AG10803 (cell line): ENCODE measurements at regions not wholly inside any gene's neighbourhood (a gene's known extent, or its start where the extent isn't known, plus 50 kb on each side); places are given as distances from the start of the nearest gene placed in this dataset.
A peak's percentile ranks its signal among the peaks of the same experiment; 100 is the strongest.
"Not testable (repeated sequence)": the region's sequence is repeated elsewhere in the genome, so short reads cannot be mapped to it uniquely, and the experiment has no call there.

Experiments
- DNase-seq: peaks from one replicate; pipeline ENCODE4 v3.0.0; 2010; ENCODE audit warnings: low read depth
- H3K4me3 ChIP-seq: 2 replicates; pipeline ENCODE4 v1.5.1; 2011; ENCODE audit warnings: mild to moderate bottlenecking, low read length, control low read depth
- CTCF ChIP-seq: conservative IDR thresholded peaks from 2 replicates; pipeline ENCODE4 v1.5.1; 2011; ENCODE audit warnings: mild to moderate bottlenecking, low read length, control low read depth, inconsistent platforms

DNA sequence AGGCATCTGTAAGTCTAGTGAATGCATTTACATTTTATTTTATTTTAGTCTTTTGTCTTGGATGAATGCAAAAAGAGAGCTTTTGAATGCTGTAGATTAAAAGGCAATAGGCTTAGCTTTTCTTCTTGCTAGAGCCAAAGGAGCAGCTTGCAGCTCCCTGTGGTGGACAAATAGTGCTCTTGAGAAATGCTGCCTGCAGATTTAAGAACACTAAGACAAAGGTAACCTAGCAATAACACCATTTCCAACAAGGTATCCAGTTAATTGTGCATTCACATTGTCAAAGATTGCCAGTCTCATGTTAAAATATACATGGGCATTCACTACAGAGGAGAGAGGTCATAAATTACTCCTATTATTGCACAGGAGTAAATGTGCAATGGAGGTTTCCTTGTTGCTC lies 859.2 kb upstream of the PRKX start:
- H3K4me3 ChIP-seq: no peak overlapping the region
- no peak for TF ChIP-seq CTCF
- no peak for DNase-seq

GRCh38 chrX:4570151-4570550 lies 856.7 kb upstream of the PRKX start:
- TF ChIP-seq CTCF: no peak
- no peak for DNase-seq
- H3K4me3 ChIP-seq: no peak overlapping the region

DNA sequence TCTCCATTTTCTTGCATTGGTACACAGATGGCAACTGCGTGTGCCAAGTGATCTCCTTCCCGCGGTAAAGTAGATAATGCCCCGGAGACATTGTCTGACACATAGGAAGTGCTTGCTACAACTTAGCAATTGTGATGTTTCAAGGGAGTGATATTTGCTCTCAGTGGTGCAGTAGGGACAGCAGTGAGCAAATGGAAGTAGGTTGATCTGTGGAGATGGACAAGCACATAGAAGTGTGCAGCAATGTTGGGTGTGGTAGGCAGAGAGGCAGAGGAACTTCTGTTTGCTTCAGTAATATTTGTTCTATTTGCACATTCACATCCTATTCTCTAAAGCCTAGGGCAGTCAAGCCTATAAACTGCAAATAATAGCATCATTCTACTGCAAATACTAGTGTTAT lies 846.7 kb upstream of the PRKX start:
- no peak for DNase-seq

GRCh38 chrX:4550018-4550417 lies 836.6 kb upstream of the PRKX start:
- no peak for DNase-seq
- no peak overlapping the region for H3K4me3 ChIP-seq
- no peak for TF ChIP-seq CTCF

More for the DNA sequence above, 846.7 kb upstream of the PRKX start:
- TF ChIP-seq CTCF: no peak
- no peak overlapping the region for H3K4me3 ChIP-seq

- H3K4me3 ChIP-seq: no peak overlapping the region
- peak; percentile 21 for DNase-seq
- TF ChIP-seq CTCF: peak; percentile 68
Measured at GRCh38 chrX:4547213-4547836, 833.9 kb upstream of the PRKX start.

DNA sequence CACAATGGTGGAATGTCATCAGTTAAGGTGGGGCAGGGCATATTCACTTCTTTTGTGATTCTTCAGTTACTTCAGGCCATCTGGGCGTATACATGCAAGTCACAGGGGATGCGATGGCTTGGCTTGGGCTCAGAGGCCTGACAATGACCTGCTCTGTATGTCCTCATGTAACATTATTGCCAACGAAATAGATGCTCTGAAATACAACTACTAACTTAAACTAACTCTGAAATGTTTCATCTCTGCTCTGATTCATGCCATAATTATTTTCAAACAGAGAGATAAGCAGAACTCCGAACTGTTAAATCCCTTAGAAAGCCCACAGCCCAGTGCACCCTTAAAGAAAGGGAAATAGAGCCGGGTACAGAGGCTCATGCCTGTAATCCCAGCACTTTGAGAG lies 832.7 kb upstream of the PRKX start:
- DNase-seq, H3K4me3 ChIP-seq: not testable (repeated sequence)

GRCh38 chrX:4528247-4528646 lies 814.8 kb upstream of the PRKX start:
- no peak for DNase-seq
- no peak for TF ChIP-seq CTCF
- H3K4me3 ChIP-seq: no peak overlapping the region

DNA sequence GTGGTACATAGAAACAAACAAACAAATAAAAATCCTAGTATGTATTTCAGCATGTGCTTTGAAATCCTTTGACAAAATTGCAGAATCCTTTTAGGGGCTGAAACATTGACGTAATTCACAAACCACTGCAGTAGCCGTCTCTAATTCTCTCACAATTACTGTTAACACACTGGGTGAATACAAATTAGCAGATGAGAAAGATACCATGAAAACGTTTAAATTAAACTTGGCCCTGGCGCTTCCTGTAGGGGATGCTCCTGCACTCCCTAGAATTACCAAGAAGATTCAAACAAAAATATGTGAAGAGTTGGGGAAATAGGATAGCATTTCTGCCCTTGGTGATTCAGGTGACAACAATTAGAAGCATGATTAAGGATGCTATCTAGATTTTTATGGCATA lies 772.5 kb upstream of the PRKX start:
- H3K4me3 ChIP-seq: no peak overlapping the region
- no peak for DNase-seq

More for the DNA sequence above, 772.5 kb upstream of the PRKX start:
- no peak for TF ChIP-seq CTCF
